ENCODE measurements at regions not wholly inside any gene's neighbourhood (a gene's known extent, or its start where the extent isn't known, plus 50 kb on each side); places are given as distances from the start of the nearest gene placed in this dataset.
"Not testable (repeated sequence)": the region's sequence is repeated elsewhere in the genome, so short reads cannot be mapped to it uniquely, and the experiment has no call there.

GRCh38 chr1:79252598-79252997, 246.1 kb upstream of the ADGRL4 start:
- TF ChIP-seq CTCF (IDR thresholded peaks at IDR 0.05): no peak
- Mint-ChIP-seq H3K4me3 (no peak overlapping the region), H3K27me3 (ENCODE audit: insufficient read depth) (no peaks in the 10 kb centered on the region), H3K36me3 (ENCODE audit: low read depth) (no peaks in the 10 kb centered on the region), H3K9me3 (no peaks in the 10 kb centered on the region), H3K27ac (no peak overlapping the region), H3K4me1 (ENCODE audit: low read depth) (no peaks in the 10 kb centered on the region)
- no peak for DNase-seq

GRCh38 chr1:79239840-79240239, 233.3 kb upstream of the ADGRL4 start:
- no peak overlapping the region for H3K4me3 Mint-ChIP-seq
- TF ChIP-seq CTCF (IDR thresholded peaks at IDR 0.05): no peak
- peaks cover 15% of the 10 kb centered on the region for H3K9me3 Mint-ChIP-seq
- H3K4me1 Mint-ChIP-seq (ENCODE audit: low read depth): peaks cover 17% of the 10 kb centered on the region
- no peak overlapping the region for H3K27ac Mint-ChIP-seq
- H3K36me3 Mint-ChIP-seq (ENCODE audit: low read depth): peaks cover 15% of the 10 kb centered on the region
- DNase-seq: no peak
- no peaks in the 10 kb centered on the region for H3K27me3 Mint-ChIP-seq (ENCODE audit: insufficient read depth)

GRCh38 chr1:79235301-79236002, 228.9 kb upstream of the ADGRL4 start:
- Mint-ChIP-seq H3K27ac (peak overlapping the region; percentile 63), H3K36me3 (ENCODE audit: low read depth) (peaks cover 13% of the 10 kb centered on the region), H3K27me3 (ENCODE audit: insufficient read depth) (no peaks in the 10 kb centered on the region), H3K4me1 (ENCODE audit: low read depth) (peaks cover 24% of the 10 kb centered on the region), H3K4me3 (peak overlapping the region; percentile 68), H3K9me3 (peaks cover 14% of the 10 kb centered on the region)
- no peak for DNase-seq
- no peak for TF ChIP-seq CTCF (IDR thresholded peaks at IDR 0.05)

DNA sequence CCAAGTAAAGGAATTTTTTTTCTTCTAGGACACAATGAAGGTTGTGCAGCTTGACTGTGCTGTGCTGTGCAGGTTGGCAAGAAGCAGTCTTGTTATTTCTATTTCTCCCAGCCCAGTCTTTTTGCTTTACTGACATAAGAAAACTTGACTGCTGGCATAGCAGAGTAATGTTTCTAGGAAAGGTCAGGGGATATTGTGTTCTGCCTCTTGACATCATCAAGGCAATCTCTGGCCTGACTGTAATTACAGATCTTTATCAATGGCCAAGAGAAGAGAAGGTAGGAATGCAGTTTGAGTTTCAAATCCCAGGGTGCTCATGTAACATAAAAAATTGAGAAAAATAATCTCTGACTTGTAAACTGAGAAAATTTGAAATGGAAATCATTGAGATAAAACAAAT, 226.3 kb upstream of the ADGRL4 start:
- Mint-ChIP-seq H3K27me3 (ENCODE audit: insufficient read depth) (no peaks in the 10 kb centered on the region), H3K4me1 (ENCODE audit: low read depth) (peaks cover 24% of the 10 kb centered on the region), H3K9me3 (no peaks in the 10 kb centered on the region), H3K36me3 (ENCODE audit: low read depth) (no peaks in the 10 kb centered on the region), H3K4me3 (no peak overlapping the region), H3K27ac (no peak overlapping the region)
- TF ChIP-seq CTCF (IDR thresholded peaks at IDR 0.05): no peak
- DNase-seq: no peak

DNA sequence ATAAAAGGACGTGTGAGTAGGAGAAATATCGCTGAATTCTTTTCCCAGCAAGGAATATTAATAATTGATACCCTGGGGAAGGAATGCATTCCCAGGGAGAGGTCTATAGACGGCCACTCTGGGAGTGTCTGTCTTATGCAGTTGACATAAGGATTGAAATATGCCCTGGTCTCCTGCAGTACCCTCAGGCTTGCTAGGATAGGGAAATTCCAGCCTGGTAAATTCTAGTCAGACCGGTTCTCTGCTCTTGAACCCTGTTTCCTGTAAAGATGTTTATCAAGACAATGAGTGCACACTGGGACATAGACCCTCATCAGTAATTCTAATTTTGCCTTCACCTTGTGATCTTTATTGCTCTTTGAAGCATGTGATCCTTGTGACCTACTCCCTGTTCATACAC, 224.2 kb upstream of the ADGRL4 start:
- DNase-seq; H3K27me3 Mint-ChIP-seq (ENCODE audit: insufficient read depth); H3K9me3 Mint-ChIP-seq; H3K27ac Mint-ChIP-seq; H3K36me3 Mint-ChIP-seq (ENCODE audit: low read depth); H3K4me3 Mint-ChIP-seq: not testable (repeated sequence)
- peaks cover 16% of the 10 kb centered on the region for H3K4me1 Mint-ChIP-seq (ENCODE audit: low read depth)

DNA sequence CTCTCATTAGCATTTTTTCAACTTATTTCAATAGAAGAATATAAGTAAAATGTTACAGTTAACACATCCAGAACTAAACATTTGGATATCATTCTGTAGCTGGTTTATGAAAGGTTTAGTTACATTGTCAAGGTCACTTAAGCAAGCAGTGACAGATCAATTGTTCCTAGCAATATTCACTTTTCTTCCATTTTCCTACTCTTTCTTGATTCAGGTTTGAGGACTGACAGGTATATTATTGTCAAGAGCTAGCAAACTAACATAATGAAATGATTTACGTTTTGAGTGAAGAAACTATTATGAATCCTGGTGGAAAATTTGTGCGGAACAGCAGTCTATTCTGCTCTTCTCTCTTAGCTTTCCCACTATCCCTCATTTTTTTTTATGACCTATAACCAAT, 220.4 kb upstream of the ADGRL4 start:
- H3K27ac Mint-ChIP-seq: no peak overlapping the region
- no peaks in the 10 kb centered on the region for H3K36me3 Mint-ChIP-seq (ENCODE audit: low read depth)
- no peaks in the 10 kb centered on the region for H3K4me1 Mint-ChIP-seq (ENCODE audit: low read depth)
- no peak for DNase-seq
- H3K9me3 Mint-ChIP-seq: no peaks in the 10 kb centered on the region
- H3K27me3 Mint-ChIP-seq (ENCODE audit: insufficient read depth): no peaks in the 10 kb centered on the region
- H3K4me3 Mint-ChIP-seq: no peak overlapping the region
- no peak for TF ChIP-seq CTCF (IDR thresholded peaks at IDR 0.05)

Data from HFFc6 (cell line).